ENCODE measurements at regions not wholly inside any gene's neighbourhood (a gene's known extent, or its start where the extent isn't known, plus 50 kb on each side); places are given as distances from the start of the nearest gene placed in this dataset.
"Not testable (repeated sequence)": the region's sequence is repeated elsewhere in the genome, so short reads cannot be mapped to it uniquely, and the experiment has no call there.

DNA sequence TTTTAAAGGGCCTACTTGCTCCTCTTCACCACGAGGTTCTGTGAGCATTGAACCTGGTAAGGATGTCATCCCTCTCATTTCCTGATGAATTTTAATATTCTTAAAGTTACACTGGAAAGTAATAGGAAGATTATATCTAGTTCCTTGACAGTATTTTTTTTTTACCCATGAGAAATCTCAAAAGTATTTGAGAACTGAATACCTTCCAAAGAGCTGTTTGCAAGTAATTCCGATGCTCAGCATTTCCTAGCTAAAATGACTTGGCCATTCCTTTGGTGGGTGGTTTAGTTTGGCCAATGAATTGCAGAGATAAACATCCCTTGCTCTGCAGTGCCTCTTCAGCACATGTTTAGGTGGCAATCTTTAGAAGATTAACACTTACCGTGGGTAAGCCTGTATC lies 110.2 kb upstream of the WDR1 start:
- ATAC-seq (no peak), DNase-seq (no peak)
- no peaks in the 10 kb centered on the region for H3K36me3 ChIP-seq
- TF ChIP-seq, protein P1, sequence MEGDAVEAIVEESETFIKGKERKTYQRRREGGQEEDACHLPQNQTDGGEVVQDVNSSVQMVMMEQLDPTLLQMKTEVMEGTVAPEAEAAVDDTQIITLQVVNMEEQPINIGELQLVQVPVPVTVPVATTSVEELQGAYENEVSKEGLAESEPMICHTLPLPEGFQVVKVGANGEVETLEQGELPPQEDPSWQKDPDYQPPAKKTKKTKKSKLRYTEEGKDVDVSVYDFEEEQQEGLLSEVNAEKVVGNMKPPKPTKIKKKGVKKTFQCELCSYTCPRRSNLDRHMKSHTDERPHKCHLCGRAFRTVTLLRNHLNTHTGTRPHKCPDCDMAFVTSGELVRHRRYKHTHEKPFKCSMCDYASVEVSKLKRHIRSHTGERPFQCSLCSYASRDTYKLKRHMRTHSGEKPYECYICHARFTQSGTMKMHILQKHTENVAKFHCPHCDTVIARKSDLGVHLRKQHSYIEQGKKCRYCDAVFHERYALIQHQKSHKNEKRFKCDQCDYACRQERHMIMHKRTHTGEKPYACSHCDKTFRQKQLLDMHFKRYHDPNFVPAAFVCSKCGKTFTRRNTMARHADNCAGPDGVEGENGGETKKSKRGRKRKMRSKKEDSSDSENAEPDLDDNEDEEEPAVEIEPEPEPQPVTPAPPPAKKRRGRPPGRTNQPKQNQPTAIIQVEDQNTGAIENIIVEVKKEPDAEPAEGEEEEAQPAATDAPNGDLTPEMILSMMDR (IDR thresholded peaks at IDR 0.05) = no peak
- H3K27ac ChIP-seq = no peak overlapping the region
- H3K9me3 ChIP-seq = no peaks in the 10 kb centered on the region
- H3K27me3 ChIP-seq (ENCODE audit: low read depth) = no peaks in the 10 kb centered on the region
- no peaks in the 10 kb centered on the region for H3K4me1 ChIP-seq
- H3K4me3 ChIP-seq = no peak overlapping the region
- intact Hi-C loops (cut with DNase I) = no loop called here

GRCh38 chr4:10225096-10225495 lies 108.5 kb upstream of the WDR1 start:
- H3K36me3 ChIP-seq = no peaks in the 10 kb centered on the region
- no peaks in the 10 kb centered on the region for H3K27me3 ChIP-seq (ENCODE audit: low read depth)
- DNase-seq (no peak), ATAC-seq (no peak)
- intact Hi-C loops (cut with DNase I) = no loop called here
- TF ChIP-seq, protein P1 (IDR thresholded peaks at IDR 0.05) = no peak
- no peak overlapping the region for H3K4me3 ChIP-seq
- no peaks in the 10 kb centered on the region for H3K9me3 ChIP-seq
- H3K27ac ChIP-seq = no peak overlapping the region
- H3K4me1 ChIP-seq = no peaks in the 10 kb centered on the region

- H3K36me3 ChIP-seq = no peaks in the 10 kb centered on the region
- DNase-seq = no peak
- intact Hi-C loops (cut with DNase I) = no loop called here
- H3K9me3 ChIP-seq = no peaks in the 10 kb centered on the region
- no peak overlapping the region for H3K4me3 ChIP-seq
- no peaks in the 10 kb centered on the region for H3K4me1 ChIP-seq
- no peaks in the 10 kb centered on the region for H3K27me3 ChIP-seq (ENCODE audit: low read depth)
- TF ChIP-seq, protein P1 (IDR thresholded peaks at IDR 0.05) = no peak
- no peak for ATAC-seq
- no peak overlapping the region for H3K27ac ChIP-seq
Measured at GRCh38 chr4:10223782-10224181, 107.2 kb upstream of the WDR1 start.

- H3K27me3 ChIP-seq (ENCODE audit: low read depth); ATAC-seq; H3K27ac ChIP-seq; H3K4me1 ChIP-seq; intact Hi-C loops (cut with DNase I); H3K36me3 ChIP-seq; H3K9me3 ChIP-seq; DNase-seq; H3K4me3 ChIP-seq: not testable (repeated sequence)
Measured at GRCh38 chr4:10213481-10213880, 96.9 kb upstream of the WDR1 start.

DNA sequence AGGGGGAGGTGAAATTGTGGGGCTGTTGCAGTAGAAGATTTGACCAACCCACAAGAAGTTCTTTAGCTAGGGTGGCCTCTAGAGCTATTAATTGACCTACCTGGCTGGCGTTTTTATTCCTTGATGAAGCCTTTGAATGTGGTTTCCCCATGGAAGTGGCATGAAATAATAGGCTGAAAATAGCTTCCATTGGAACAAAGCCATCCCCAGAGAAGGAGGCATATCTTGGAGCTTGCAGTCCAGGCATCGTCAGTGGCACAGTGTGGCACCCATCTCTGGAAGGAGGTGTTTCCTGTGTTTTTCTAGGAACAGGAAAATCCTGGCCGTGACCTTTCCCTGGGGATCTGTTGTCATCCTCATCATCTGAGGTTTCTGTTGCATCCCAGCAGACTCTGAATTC lies 96.3 kb upstream of the WDR1 start:
- TF ChIP-seq, protein P1 (IDR thresholded peaks at IDR 0.05) = no peak

GRCh38 chr4:10212400-10212799 lies 95.8 kb upstream of the WDR1 start:
- no peaks in the 10 kb centered on the region for H3K27me3 ChIP-seq (ENCODE audit: low read depth)
- H3K9me3 ChIP-seq = no peaks in the 10 kb centered on the region
- H3K4me3 ChIP-seq = no peak overlapping the region
- DNase-seq = no peak
- intact Hi-C loops (cut with DNase I) = no loop called here
- no peaks in the 10 kb centered on the region for H3K4me1 ChIP-seq
- TF ChIP-seq, protein P1 (IDR thresholded peaks at IDR 0.05) = no peak
- H3K27ac ChIP-seq = no peak overlapping the region
- no peaks in the 10 kb centered on the region for H3K36me3 ChIP-seq
- ATAC-seq = no peak

More for the DNA sequence above, 96.3 kb upstream of the WDR1 start:
- H3K4me1 ChIP-seq = no peaks in the 10 kb centered on the region
- no peaks in the 10 kb centered on the region for H3K27me3 ChIP-seq (ENCODE audit: low read depth)
- ATAC-seq (no peak), DNase-seq (no peak)
- no peaks in the 10 kb centered on the region for H3K36me3 ChIP-seq
- H3K27ac ChIP-seq = no peak overlapping the region
- H3K4me3 ChIP-seq = no peak overlapping the region
- intact Hi-C loops (cut with DNase I) = no loop called here
- no peaks in the 10 kb centered on the region for H3K9me3 ChIP-seq

Data from lower lobe of right lung (tissue), 2 donors.